ENCODE measurements at regions not wholly inside any gene's neighbourhood (a gene's known extent, or its start where the extent isn't known, plus 50 kb on each side); places are given as distances from the start of the nearest gene placed in this dataset.
"Not testable (repeated sequence)": the region's sequence is repeated elsewhere in the genome, so short reads cannot be mapped to it uniquely, and the experiment has no call there.

DNA sequence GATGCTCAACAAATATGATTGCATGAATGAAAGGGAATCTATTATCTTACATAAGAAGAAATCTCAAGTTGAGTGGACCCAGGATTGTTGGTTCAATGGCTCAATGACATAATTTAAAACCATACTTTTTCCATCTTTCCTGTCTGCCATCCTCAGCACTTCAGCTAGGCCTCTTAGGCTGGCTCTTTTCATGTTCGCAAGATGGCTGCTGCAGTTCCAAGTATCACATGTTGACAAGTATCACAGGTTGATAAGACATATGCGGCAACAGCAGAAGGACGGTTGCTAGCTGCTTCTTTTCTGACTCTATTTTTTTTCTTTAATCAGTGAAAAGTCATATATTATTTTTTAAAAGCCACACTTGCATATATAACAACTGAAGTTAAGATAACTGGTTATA lies 79.0 kb upstream of the CDK6 start:
- no peak for DNase-seq (ENCODE audit: low read depth)

- DNase-seq (ENCODE audit: low read depth), result no peak
Observed at GRCh38 chr7:92914645-92915044, 78.3 kb upstream of the CDK6 start.

DNA sequence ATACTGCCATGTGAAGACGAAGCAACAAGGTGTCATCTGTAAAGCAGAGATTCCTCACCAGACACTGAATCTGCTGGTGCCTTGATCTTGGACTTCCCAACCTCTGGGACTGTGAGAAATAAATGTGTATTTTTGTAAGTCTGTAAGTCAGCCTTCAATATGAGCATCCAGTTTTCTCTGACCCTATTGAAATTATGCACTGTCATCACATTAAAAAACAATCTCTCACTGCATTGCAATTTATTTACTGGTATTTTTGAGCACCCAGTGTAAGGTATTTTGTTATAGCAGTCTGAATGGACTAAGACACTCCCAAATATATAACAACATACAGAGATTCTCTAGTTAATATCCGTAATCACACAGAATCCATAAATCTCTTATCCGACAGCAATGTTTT lies 77.5 kb upstream of the CDK6 start:
- DNase-seq (ENCODE audit: low read depth), result no peak

GRCh38 chr7:92910976-92911375 lies 74.6 kb upstream of the CDK6 start:
- DNase-seq (ENCODE audit: low read depth), result no peak

DNA sequence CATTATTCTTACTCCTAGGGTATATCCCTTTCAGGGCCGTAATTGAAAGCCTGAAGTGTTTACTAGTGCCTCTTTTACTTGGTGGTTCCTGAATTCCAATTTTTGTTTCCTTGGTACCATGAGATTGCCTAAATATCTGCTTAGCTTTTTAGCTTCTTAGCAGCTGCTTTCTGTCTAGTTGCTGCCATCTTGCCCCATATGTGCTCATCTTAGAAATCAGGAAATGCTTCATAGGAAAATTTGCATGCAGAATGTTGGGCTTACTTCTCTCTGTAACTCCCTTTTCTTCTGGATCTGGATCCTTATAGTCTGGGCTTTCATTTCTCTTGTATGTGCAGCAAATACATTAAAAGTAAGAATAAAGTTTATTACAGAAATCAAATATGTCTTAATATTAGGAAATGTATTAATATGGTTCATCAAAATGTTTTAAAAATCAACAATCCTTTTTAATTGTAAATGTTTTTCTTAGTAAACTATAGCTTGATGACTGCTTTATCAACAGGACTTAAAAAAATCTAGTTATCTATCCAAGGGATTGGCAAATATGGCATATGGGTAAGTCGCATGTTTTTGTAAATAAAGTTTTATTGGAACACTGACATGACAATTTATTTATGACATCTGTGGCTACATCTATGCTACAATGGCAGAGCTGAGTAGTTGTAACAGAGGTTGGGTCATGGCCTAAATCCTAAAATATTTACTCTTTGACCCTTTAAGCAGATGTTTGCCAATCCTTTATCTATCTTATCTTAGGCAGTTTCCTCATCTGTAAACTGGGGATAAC lies 73.5 kb upstream of the CDK6 start:
- no peak for DNase-seq (ENCODE audit: low read depth)

DNA sequence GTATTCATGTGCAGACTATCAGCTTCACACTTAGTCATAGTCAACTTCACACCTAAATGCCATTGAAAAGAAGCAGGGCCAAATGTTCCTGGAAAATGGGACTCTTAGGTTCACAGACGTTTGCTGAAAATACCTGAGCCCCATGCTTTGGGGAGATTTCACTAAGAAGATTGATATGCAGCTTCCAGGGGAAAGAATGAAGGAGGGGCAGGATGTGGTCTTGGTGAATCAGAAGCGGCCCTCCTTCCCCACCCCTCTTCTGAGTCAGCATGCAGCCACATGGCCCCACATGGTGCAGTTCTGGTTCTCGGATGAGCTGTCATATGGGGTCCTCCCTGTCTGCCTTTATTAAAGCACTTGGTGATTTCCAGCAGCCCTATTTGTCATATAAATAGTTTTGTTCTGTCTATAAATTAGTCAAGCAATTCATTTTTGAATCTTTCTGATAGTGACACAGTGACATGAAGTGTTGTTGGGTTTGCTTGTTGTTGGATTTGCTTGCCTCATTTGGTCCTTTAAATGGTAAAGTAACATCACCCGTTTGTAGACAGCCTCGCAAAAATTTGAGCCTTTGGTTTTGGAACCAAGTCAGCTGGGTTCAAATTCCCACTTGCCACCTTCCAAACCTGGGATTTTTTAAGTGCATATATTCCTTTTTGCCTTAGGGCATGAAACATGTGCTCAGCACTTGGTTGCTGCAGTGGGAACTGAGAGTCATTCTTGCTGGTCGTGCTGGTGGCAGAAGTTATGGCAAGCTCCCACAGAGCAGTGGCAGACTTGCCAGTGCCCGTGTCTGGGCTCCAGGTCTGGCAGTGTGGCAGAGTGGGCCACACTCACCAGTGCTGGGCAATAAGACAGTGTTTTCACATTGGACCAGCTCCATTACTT lies 68.1 kb upstream of the CDK6 start:
- peak; percentile 67 for DNase-seq (ENCODE audit: low read depth)

GRCh38 chr7:92898798-92899197 lies 62.4 kb upstream of the CDK6 start:
- no peak for DNase-seq (ENCODE audit: low read depth)

GRCh38 chr7:92894857-92895256 lies 58.5 kb upstream of the CDK6 start:
- not testable (repeated sequence) for DNase-seq (ENCODE audit: low read depth)

DNA sequence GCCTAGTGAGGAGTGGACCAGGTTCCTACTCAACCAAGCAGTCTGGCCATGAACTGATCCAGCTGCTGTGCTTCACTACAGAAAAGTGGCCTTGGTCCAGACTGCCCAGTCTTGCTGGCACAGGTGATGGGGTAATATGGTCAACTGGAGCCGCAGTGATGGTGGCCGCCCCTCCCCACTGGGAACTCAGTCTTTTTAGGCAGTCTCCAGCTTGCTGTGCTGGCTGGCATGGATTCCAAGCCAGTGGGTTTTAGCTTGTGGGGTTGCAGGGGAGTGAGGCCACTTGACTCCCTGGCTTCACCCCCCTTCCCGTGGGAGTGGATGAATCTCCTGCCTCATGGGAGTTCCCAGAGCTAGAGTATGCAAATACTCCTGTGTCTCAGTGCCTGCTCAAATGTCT lies 52.7 kb upstream of the CDK6 start:
- no peak for DNase-seq (ENCODE audit: low read depth)

All from activated T-helper 1 cell treated with Interleukin-2 at 50 U/mL for 16 hours (primary cell).